H1 (cell line): ENCODE measurements at regions not wholly inside any gene's neighbourhood (a gene's known extent, or its start where the extent isn't known, plus 50 kb on each side); places are given as distances from the start of the nearest gene placed in this dataset.

Experiments
- CEBPB ChIP-seq: IDR thresholded peaks from 2 replicates; pipeline ENCODE4 v1.6.1; 2012; ENCODE audit warnings: low read depth, low read length
- CTCF ChIP-seq, 3 experiments: IDR thresholded peaks; 1 replicate in 2 of 3; 2 replicates in 1 of 3; pipeline versions ENCODE4 v1.5.1 to v1.6.1; 2011; ENCODE audit warnings: low read length in 3 of 3, mild to moderate bottlenecking in 3 of 3, inconsistent platforms in 2 of 3, low read depth in 1 of 3, moderate library complexity in 1 of 3; ENCODE audit not compliant: insufficient read depth in 1 of 3; ENCODE audit errors: control extremely low read depth in 1 of 3
- POLR2AphosphoS5 ChIP-seq: IDR thresholded peaks from 2 replicates; pipeline ENCODE4 v1.6.1; 2011; ENCODE audit warnings: low read depth, low read length

DNA sequence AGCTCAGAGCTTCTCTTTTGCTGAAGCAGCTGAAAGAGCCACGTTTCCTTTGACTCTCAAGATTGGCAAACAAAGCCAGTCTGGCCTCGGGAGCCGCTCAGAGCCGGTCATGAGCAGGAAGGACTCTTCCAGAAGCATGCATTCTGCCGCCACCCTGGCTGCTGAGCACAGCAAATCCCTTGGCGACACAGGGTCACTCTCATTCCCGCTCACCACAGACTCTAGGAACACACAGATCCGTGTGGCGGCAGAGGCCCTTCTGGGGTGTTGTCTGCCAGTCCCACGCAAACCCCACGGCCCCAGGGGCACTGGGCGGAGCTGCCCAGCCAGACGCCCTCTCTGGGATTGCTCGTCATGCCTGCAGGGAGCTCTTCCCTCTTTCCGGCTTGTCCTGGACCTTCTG, 157.0 kb downstream of the C16orf95 start:
- TF ChIP-seq POLR2AphosphoS5 (no peak), CEBPB (no peak), CTCF (IDR thresholded peaks at IDR 0.05; ENCODE audit: control extremely low read depth in 1 of 3, insufficient read depth in 1 of 3, low read depth in 1 of 3, low read length in 3 of 3) (no peak)
